ENCODE measurements at regions not wholly inside any gene's neighbourhood (a gene's known extent, or its start where the extent isn't known, plus 50 kb on each side); places are given as distances from the start of the nearest gene placed in this dataset.

DNA sequence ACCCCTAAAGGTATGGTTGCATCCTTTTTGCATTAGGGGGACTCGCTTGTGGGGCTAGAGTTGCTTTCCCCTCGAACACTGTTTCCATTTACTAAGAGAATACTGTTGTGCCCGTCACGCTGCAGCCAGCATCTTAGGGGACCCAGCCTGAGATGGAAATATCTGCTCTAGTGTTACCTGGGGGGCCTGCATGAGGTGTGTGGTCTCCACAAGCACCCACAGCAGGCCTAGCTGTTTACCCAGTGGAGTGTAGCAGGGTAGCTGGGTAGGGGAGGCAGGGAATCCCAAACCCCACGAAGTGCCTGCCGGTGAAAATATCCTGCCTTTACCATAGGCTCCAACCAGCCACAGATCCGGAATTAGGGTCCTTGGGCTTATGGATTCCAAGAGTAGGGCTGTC, 303.6 kb downstream of the PTPRU start:
- no peaks in the 10 kb centered on the region for H3K9me3 ChIP-seq
- no peaks in the 10 kb centered on the region for H3K36me3 ChIP-seq
- no peaks in the 10 kb centered on the region for H3K4me1 ChIP-seq
- DNase-seq: no peak
- H3K27ac ChIP-seq: no peak overlapping the region
- H3K4me3 ChIP-seq (replicated peaks in 1 of 3): no peak overlapping the region
- H3K27me3 ChIP-seq: no peaks in the 10 kb centered on the region
- intact Hi-C loops (cut with DNase I): no loop called here
- 80 to 83% methylated on average over 7 of the region's 7 CpGs for WGBS, 2 donors
- TF ChIP-seq, protein P1, sequence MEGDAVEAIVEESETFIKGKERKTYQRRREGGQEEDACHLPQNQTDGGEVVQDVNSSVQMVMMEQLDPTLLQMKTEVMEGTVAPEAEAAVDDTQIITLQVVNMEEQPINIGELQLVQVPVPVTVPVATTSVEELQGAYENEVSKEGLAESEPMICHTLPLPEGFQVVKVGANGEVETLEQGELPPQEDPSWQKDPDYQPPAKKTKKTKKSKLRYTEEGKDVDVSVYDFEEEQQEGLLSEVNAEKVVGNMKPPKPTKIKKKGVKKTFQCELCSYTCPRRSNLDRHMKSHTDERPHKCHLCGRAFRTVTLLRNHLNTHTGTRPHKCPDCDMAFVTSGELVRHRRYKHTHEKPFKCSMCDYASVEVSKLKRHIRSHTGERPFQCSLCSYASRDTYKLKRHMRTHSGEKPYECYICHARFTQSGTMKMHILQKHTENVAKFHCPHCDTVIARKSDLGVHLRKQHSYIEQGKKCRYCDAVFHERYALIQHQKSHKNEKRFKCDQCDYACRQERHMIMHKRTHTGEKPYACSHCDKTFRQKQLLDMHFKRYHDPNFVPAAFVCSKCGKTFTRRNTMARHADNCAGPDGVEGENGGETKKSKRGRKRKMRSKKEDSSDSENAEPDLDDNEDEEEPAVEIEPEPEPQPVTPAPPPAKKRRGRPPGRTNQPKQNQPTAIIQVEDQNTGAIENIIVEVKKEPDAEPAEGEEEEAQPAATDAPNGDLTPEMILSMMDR (IDR thresholded peaks at IDR 0.05): no peak
- TF ChIP-seq POLR2A (IDR thresholded peaks at IDR 0.05): no peak

DNA sequence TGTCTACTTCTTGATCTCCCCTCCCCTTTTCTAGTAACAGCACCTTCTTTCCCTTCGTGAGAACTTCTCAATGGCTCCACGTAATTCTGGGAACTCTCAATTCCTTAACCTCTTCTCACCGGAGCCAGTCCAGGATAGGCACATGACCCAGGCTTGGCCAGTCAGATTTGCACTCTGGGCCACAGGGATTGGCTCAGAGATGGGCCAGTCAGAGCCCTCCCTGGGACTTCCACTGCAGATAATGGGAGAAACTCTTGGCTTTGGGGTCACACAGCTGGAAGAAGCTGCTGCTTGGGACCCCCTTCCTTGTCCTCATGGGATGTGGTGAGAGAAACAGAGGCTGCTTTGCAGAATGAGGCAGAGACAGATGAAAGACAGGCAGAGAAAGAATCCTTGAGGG, 302.3 kb downstream of the PTPRU start:
- Histone ChIP-seq H3K4me3 (replicated peaks in 1 of 3) (no peak overlapping the region), H3K36me3 (no peaks in the 10 kb centered on the region), H3K9me3 (no peaks in the 10 kb centered on the region), H3K27me3 (no peaks in the 10 kb centered on the region), H3K27ac (no peak overlapping the region), H3K4me1 (no peaks in the 10 kb centered on the region)
- no peak for DNase-seq
- intact Hi-C loops (cut with DNase I): no loop called here
- TF ChIP-seq, protein P1 (IDR thresholded peaks at IDR 0.05): no peak
- no peak for TF ChIP-seq POLR2A (IDR thresholded peaks at IDR 0.05)
- WGBS, 2 donors: 51 to 53% methylated on average over 3 of the region's 3 CpGs

DNA sequence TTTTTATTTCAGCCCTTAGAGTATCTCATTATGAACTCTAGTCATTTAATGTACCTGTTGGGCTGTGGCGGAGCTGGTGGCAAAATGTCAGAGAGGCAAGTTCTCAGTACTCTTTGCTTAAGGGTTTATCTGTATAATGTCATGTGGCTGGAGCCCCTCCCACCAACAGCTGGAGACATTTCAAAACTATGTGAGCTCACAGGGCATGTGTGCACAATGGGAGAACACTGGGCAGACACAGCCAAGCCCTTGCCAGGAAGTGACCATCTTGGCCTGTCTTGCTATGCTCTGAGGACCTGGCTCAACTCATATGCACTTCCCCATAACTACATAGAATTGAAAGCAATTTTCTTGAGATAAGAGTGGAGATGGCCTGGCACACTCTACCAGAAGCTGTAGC, 296.4 kb downstream of the PTPRU start:
- H3K9me3 ChIP-seq: no peaks in the 10 kb centered on the region
- H3K36me3 ChIP-seq: no peaks in the 10 kb centered on the region
- intact Hi-C loops (cut with DNase I): no loop called here
- WGBS, 2 donors: 71 to 90% methylated on average over 1 of the region's 1 CpG
- no peak for TF ChIP-seq POLR2A (IDR thresholded peaks at IDR 0.05)
- TF ChIP-seq, protein P1 (IDR thresholded peaks at IDR 0.05): no peak
- H3K4me1 ChIP-seq: no peaks in the 10 kb centered on the region
- H3K4me3 ChIP-seq (replicated peaks in 1 of 3): no peak overlapping the region
- DNase-seq: no peak
- no peaks in the 10 kb centered on the region for H3K27me3 ChIP-seq
- H3K27ac ChIP-seq: no peak overlapping the region

DNA sequence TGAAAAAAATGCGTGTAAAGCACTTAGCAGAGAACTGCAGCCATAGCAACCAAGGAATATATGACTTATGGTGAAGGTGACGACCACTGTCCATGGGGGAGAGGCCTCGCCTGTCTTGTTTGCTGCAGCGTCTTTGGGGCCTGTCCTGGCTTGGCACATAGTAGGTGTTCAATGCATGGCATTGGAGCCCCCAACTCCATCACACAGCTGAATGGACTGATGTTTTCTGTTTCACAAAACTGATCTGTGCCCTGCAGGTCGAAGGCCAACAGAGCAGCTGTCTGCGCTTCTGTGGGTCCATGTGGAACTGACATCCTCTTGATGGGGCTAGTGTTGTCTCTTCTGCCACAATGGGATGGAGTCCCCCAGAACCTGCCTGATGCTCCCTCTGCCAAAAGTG, 296.0 kb downstream of the PTPRU start:
- no peak for DNase-seq

DNA sequence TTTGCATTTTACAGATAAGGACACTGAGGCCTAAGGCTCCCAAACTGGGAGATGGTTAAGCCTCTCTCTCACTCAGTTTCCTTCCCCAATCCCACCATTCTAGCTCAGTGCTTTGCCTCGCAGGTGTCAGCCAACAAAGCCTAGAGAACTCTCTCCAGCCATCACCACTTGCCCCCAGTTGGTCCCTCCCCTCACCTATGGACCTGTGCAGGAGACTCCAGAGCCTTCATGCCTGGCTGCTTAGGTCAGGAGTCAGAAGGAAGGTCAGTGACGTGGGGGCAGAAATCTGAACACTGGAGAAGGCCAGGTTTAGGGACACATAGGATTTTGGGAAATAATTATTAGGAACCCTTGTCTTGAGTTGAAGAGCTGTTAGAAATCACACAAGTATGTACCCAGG, 295.3 kb downstream of the PTPRU start:
- H3K4me3 ChIP-seq (replicated peaks in 1 of 3): no peak overlapping the region
- 71 to 75% methylated on average over 2 of the region's 2 CpGs for WGBS, 2 donors
- no peaks in the 10 kb centered on the region for H3K36me3 ChIP-seq
- H3K27ac ChIP-seq: no peak overlapping the region
- no peak for DNase-seq
- H3K27me3 ChIP-seq: no peaks in the 10 kb centered on the region
- H3K9me3 ChIP-seq: no peaks in the 10 kb centered on the region
- no peak for TF ChIP-seq POLR2A (IDR thresholded peaks at IDR 0.05)
- TF ChIP-seq, protein P1 (IDR thresholded peaks at IDR 0.05): no peak
- no peaks in the 10 kb centered on the region for H3K4me1 ChIP-seq
- intact Hi-C loops (cut with DNase I): no loop called here

More for the DNA sequence above, 296.0 kb downstream of the PTPRU start:
- no peak overlapping the region for H3K27ac ChIP-seq
- H3K27me3 ChIP-seq: no peaks in the 10 kb centered on the region
- no peaks in the 10 kb centered on the region for H3K9me3 ChIP-seq
- H3K4me1 ChIP-seq: no peaks in the 10 kb centered on the region
- TF ChIP-seq, protein P1 (IDR thresholded peaks at IDR 0.05): no peak
- TF ChIP-seq POLR2A (IDR thresholded peaks at IDR 0.05): no peak
- no peaks in the 10 kb centered on the region for H3K36me3 ChIP-seq
- intact Hi-C loops (cut with DNase I): no loop called here
- WGBS, 2 donors: 82 to 85% methylated on average over 6 of the region's 6 CpGs
- H3K4me3 ChIP-seq (replicated peaks in 1 of 3): no peak overlapping the region

Measured in thyroid gland (tissue), 4 donors.